ENCODE measurements at regions not wholly inside any gene's neighbourhood (a gene's known extent, or its start where the extent isn't known, plus 50 kb on each side); places are given as distances from the start of the nearest gene placed in this dataset.

GRCh38 chr5:68804343-68804742 is 289.5 kb upstream of the SLC30A5 start:
- no peak overlapping the region for H3K27ac ChIP-seq
- in situ Hi-C loops (cut with MboI; ENCODE audit: low pct_ligation_motif_present in 1 of 4, low pct_unique_long_range_greater_than_20kb in 1 of 4, low sequenced_read_pairs in 3 of 4) (no loop called here), intact Hi-C loops (cut with DNase I; ENCODE audit: low total_unique reads) (no loop called here)

GRCh38 chr5:68805444-68805843 is 288.4 kb upstream of the SLC30A5 start:
- H3K36me3 ChIP-seq = no peaks in the 10 kb centered on the region
- intact Hi-C loops (cut with DNase I; ENCODE audit: low total_unique reads) = no loop called here
- H3K4me1 ChIP-seq = no peaks in the 10 kb centered on the region
- H3K4me3 ChIP-seq = no peak overlapping the region
- no peak overlapping the region for H3K27ac ChIP-seq
- no peak for DNase-seq
- H3K27me3 ChIP-seq = no peaks in the 10 kb centered on the region
- in situ Hi-C loops (cut with MboI; ENCODE audit: low pct_ligation_motif_present in 1 of 4, low pct_unique_long_range_greater_than_20kb in 1 of 4, low sequenced_read_pairs in 3 of 4) = no loop called here
- no peak for TF ChIP-seq POLR2A (IDR thresholded peaks at IDR 0.05)
- no peak for TF ChIP-seq EP300 (IDR thresholded peaks at IDR 0.05; ENCODE audit: low read depth)
- TF ChIP-seq POLR2AphosphoS5 (IDR thresholded peaks at IDR 0.05) = no peak
- TF ChIP-seq CTCF (IDR thresholded peaks at IDR 0.05) = no peak
- H3K9me3 ChIP-seq = no peaks in the 10 kb centered on the region

More at GRCh38 chr5:68804343-68804742, 289.5 kb upstream of the SLC30A5 start:
- Histone ChIP-seq H3K36me3 (no peaks in the 10 kb centered on the region), H3K9me3 (no peaks in the 10 kb centered on the region), H3K27me3 (no peaks in the 10 kb centered on the region), H3K4me1 (no peaks in the 10 kb centered on the region), H3K4me3 (no peak overlapping the region)
- 84 to 92% methylated on average over 2 to 3 of the region's 3 CpGs for WGBS, 2 donors (ENCODE audit: low coverage in 1 of 2)
- TF ChIP-seq EP300 (IDR thresholded peaks at IDR 0.05; ENCODE audit: low read depth) (no peak), CTCF (IDR thresholded peaks at IDR 0.05) (no peak), POLR2AphosphoS5 (IDR thresholded peaks at IDR 0.05) (no peak), POLR2A (IDR thresholded peaks at IDR 0.05) (no peak)
- DNase-seq = no peak

DNA sequence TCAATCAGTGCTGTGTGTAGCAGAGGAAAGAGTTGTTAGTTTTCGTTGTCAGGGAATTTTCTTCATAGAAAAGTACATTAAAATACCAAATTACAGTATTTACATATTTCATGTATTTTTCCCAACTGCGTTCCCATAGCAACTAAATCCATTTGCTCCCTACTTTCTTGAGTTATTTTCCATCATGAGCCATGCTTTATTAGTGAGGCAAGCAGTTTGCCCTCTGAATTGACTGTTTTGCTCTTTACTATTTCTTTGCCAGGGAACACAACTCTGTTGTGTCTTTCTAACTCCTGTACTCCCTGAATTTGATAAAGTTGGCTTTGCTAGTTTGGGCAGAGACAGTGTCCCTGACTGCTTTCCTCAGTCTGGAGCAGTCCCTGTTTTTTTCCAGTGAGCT is 276.2 kb upstream of the SLC30A5 start:
- no peaks in the 10 kb centered on the region for H3K4me1 ChIP-seq
- no peaks in the 10 kb centered on the region for H3K9me3 ChIP-seq
- 74 to 81% methylated on average over 2 of the region's 2 CpGs for WGBS, 2 donors (ENCODE audit: low coverage in 1 of 2)
- intact Hi-C loops (cut with DNase I; ENCODE audit: low total_unique reads) (no loop called here), in situ Hi-C loops (cut with MboI; ENCODE audit: low pct_ligation_motif_present in 1 of 4, low pct_unique_long_range_greater_than_20kb in 1 of 4, low sequenced_read_pairs in 3 of 4) (no loop called here)
- DNase-seq = no peak
- H3K27me3 ChIP-seq = no peaks in the 10 kb centered on the region
- no peak for TF ChIP-seq CTCF (IDR thresholded peaks at IDR 0.05)
- TF ChIP-seq POLR2A (IDR thresholded peaks at IDR 0.05) = no peak
- no peak for TF ChIP-seq POLR2AphosphoS5 (IDR thresholded peaks at IDR 0.05)
- no peak for TF ChIP-seq EP300 (IDR thresholded peaks at IDR 0.05; ENCODE audit: low read depth)
- no peak overlapping the region for H3K4me3 ChIP-seq
- H3K27ac ChIP-seq = no peak overlapping the region
- H3K36me3 ChIP-seq = no peaks in the 10 kb centered on the region

DNA sequence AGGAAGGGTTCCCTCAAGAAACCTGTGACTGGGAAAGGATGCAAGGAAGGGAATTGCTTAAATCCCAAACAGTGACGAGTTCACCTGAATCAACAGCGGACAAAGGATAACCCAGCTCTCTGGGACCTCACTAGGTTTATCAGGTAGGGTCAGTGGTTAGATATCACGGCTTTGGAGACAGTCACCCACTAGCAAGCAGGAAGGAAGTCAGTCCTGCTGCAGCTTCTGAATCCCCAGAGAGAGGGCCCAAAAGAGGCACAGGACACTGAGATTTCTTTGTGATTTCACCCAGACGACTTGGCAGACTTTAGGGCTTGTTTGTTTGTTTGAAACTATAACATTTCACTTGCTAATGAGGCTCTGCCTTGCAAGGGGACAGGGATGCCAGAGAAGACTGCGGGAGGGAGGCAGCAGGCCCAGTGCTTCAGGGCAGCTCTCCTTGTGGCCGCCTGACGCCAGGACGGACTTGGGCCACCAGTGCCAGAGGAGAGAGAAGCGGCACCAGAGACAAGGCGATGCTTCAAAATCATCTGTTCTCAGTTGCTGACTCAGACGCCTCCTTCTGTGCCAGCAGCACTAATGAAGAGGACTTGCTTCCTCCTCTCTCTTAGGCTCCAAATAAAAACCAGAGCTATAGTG is 275.6 kb upstream of the SLC30A5 start:
- Histone ChIP-seq H3K27me3 (no peaks in the 10 kb centered on the region), H3K36me3 (no peaks in the 10 kb centered on the region), H3K27ac (no peak overlapping the region), H3K4me3 (no peak overlapping the region), H3K4me1 (no peaks in the 10 kb centered on the region), H3K9me3 (no peaks in the 10 kb centered on the region)
- DNase-seq = no peak
- 46 to 76% methylated on average over 4 to 11 of the region's 11 CpGs for WGBS, 2 donors (ENCODE audit: low coverage in 1 of 2)
- no peak for TF ChIP-seq POLR2A (IDR thresholded peaks at IDR 0.05)
- TF ChIP-seq EP300 (IDR thresholded peaks at IDR 0.05; ENCODE audit: low read depth) = no peak
- intact Hi-C loops (cut with DNase I; ENCODE audit: low total_unique reads) (no loop called here), in situ Hi-C loops (cut with MboI; ENCODE audit: low pct_ligation_motif_present in 1 of 4, low pct_unique_long_range_greater_than_20kb in 1 of 4, low sequenced_read_pairs in 3 of 4) (no loop called here)

DNA sequence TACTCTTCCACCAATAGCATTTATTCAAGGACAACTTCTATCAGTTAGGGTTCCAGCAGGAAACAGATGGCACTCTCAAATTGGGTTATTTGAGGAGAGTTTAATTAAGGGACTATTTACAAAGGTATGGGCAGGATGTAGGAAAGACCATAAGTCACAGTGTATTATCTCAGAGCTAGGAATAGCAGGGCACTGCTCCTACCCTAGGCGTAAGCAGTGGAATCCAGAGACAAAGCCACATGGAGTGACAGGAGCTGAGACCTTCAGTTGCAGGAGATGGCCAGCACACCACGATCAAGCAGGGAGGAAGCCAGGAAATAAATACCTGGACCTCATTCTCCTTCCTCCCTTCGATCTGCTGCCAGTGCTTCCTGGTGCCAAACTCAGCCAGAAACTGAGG is 274.9 kb upstream of the SLC30A5 start:
- DNase-seq = no peak
- TF ChIP-seq POLR2AphosphoS5 (IDR thresholded peaks at IDR 0.05) (no peak), EP300 (IDR thresholded peaks at IDR 0.05; ENCODE audit: low read depth) (no peak), POLR2A (IDR thresholded peaks at IDR 0.05) (no peak)
- WGBS, 2 donors (ENCODE audit: low coverage in 1 of 2) = 65% methylated on average over 3 of the region's 3 CpGs; no CpG with 5 or more reads in 1 of the 2 donors

More for the DNA sequence above, 274.9 kb upstream of the SLC30A5 start:
- intact Hi-C loops (cut with DNase I; ENCODE audit: low total_unique reads) = no loop called here
- Histone ChIP-seq H3K27me3 (no peaks in the 10 kb centered on the region), H3K4me1 (no peaks in the 10 kb centered on the region), H3K4me3 (no peak overlapping the region), H3K9me3 (no peaks in the 10 kb centered on the region), H3K27ac (no peak overlapping the region), H3K36me3 (no peaks in the 10 kb centered on the region)
- in situ Hi-C loops (cut with MboI; ENCODE audit: low pct_ligation_motif_present in 1 of 4, low pct_unique_long_range_greater_than_20kb in 1 of 4, low sequenced_read_pairs in 3 of 4) = no loop called here

Measured in transverse colon (tissue), 4 donors.